ENCODE measurements at regions not wholly inside any gene's neighbourhood (a gene's known extent, or its start where the extent isn't known, plus 50 kb on each side); places are given as distances from the start of the nearest gene placed in this dataset.

DNA sequence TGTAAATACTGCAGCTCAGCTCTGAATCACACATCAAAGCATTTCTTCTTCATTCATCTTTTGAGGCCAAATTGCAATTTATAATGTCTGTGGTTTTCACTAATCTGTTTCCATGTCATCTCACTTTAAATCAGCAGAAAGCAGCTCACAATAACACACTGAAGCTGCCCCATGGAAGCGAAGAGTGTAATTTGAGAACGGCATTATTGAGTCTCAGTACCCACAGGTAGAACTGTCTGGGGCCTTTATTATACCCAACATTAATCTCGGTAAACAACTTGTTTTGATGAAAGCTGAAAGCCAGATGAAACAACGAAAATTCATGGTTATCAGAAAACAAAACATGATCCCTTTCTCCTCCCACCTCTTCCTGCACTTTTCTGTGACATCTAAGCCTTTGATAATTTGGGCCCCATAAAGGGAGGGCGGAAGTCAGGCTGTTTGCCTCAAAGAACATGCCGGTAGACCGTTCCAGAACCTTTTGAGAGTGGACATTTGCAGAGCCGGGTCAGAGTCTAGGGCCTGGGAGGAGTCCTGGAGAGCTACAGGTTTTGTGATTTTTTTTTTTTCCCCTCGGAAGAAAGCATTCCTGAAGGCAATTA lies 68.2 kb upstream of the SESN3 start:
- 76% methylated on average over 9 of the region's 9 CpGs for WGBS (ENCODE audit: insufficient coverage)
- H3K4me1 Mint-ChIP-seq: peaks cover 0 to 7% of the 10 kb centered on the region in 2 donors
- no peak overlapping the region for H3K27ac Mint-ChIP-seq
- Histone ChIP-seq H3K9me3 (ENCODE audit: control insufficient read depth, insufficient read depth, low read length) (no peaks in the 10 kb centered on the region), H3K4me3 (ENCODE audit: low read length) (no peak overlapping the region), H3K27me3 (ENCODE audit: control insufficient read depth, insufficient read depth, low read length) (no peaks in the 10 kb centered on the region), H3K36me3 (ENCODE audit: control insufficient read depth, insufficient read depth, low read length) (no peaks in the 10 kb centered on the region), H3K4me1 (ENCODE audit: control insufficient read depth, insufficient read depth, low read length) (peaks cover 8% of the 10 kb centered on the region), H3K27ac (ENCODE audit: low read length) (no peak overlapping the region)
- no peaks in the 10 kb centered on the region for H3K36me3 Mint-ChIP-seq
- intact Hi-C loops (cut with micrococcal nuclease): no loop called here
- no peak for ATAC-seq
- TF ChIP-seq CTCF (IDR thresholded peaks at IDR 0.05): no peak
- peak in 1 of 2 donors; percentile 32 for DNase-seq
- H3K9me3 Mint-ChIP-seq: no peaks in the 10 kb centered on the region
- H3K4me3 Mint-ChIP-seq: no peak overlapping the region
- H3K27me3 Mint-ChIP-seq (ENCODE audit: low read depth in 2 of 2): no peaks in the 10 kb centered on the region

DNA sequence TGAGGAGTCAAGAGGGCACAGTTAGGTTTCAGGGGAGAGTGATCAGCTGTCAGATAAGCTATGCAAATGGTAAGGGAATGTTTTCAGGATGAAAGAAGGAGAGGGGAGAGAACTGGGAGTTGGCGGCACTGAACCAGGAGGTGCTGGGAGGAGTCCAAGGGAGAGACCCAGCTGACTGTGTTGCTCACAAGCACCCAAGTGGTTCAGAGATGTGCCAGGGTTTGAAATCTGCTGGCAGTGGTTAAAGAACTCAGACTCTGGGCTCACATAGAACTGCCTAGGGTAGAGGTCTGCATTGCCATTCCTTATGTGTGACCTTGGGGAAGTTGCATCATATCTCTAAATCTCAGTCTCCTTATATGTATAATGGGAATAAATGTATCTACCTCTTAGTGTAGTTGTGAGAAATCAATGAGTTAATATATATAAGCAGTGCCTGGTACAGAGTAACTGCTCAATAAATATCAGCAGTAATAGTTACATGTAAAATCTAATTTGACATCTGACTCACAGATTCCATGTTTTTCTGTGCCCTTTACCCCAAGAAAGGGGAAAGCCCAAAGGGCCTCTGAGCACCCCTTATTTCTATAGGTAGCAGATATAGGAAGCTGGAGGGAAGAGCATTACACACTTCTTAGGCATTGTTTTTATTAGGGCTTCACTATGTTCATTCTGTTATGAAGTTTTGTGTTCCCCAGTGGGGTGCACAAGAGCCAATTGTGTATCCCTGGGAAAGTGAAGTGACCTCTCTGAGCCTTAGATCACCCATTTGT lies 66.9 kb upstream of the SESN3 start:
- H3K36me3 ChIP-seq (ENCODE audit: control insufficient read depth, insufficient read depth, low read length): no peaks in the 10 kb centered on the region
- H3K36me3 Mint-ChIP-seq: no peaks in the 10 kb centered on the region
- no peak overlapping the region for H3K4me3 ChIP-seq (ENCODE audit: low read length)
- ATAC-seq (no peak), DNase-seq (no peak)
- H3K9me3 ChIP-seq (ENCODE audit: control insufficient read depth, insufficient read depth, low read length): no peaks in the 10 kb centered on the region
- TF ChIP-seq CTCF (IDR thresholded peaks at IDR 0.05): no peak
- H3K9me3 Mint-ChIP-seq: no peaks in the 10 kb centered on the region
- no peak overlapping the region for H3K27ac Mint-ChIP-seq
- WGBS (ENCODE audit: insufficient coverage): 93% methylated on average over 1 of the region's 1 CpG
- no peaks in the 10 kb centered on the region for H3K27me3 ChIP-seq (ENCODE audit: control insufficient read depth, insufficient read depth, low read length)
- intact Hi-C loops (cut with micrococcal nuclease): no loop called here
- H3K27ac ChIP-seq (ENCODE audit: low read length): no peak overlapping the region
- peaks cover 0 to 7% of the 10 kb centered on the region in 2 donors for H3K4me1 Mint-ChIP-seq
- H3K4me1 ChIP-seq (ENCODE audit: control insufficient read depth, insufficient read depth, low read length): peaks cover 8% of the 10 kb centered on the region
- H3K4me3 Mint-ChIP-seq: no peak overlapping the region
- no peaks in the 10 kb centered on the region for H3K27me3 Mint-ChIP-seq (ENCODE audit: low read depth in 2 of 2)

DNA sequence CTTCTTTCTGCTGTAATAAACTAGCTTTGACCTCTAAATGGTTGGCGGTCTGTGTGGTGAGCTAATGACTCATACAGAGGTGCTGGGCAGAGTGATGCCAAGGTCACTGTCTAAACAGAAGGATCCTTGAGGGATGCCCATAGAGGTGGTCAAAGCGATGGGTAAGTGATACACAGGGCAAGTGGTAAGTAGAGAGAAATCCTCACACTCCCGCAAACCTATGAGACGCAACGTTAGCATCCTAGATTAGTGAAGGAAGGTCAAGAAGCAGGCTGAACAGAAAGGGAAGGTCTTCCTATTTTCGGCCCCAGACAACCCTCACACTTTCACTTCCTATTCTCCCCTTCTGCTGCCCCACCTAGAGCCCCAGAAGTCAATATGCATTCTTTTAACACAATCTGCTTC lies 65.6 kb upstream of the SESN3 start:
- Histone ChIP-seq H3K9me3 (ENCODE audit: control insufficient read depth, insufficient read depth, low read length) (no peaks in the 10 kb centered on the region), H3K27ac (ENCODE audit: low read length) (peak overlapping the region; percentile 48), H3K36me3 (ENCODE audit: control insufficient read depth, insufficient read depth, low read length) (no peaks in the 10 kb centered on the region), H3K27me3 (ENCODE audit: control insufficient read depth, insufficient read depth, low read length) (no peaks in the 10 kb centered on the region), H3K4me3 (ENCODE audit: low read length) (no peak overlapping the region), H3K4me1 (ENCODE audit: control insufficient read depth, insufficient read depth, low read length) (peaks cover 8% of the 10 kb centered on the region)
- Mint-ChIP-seq H3K27ac (no peak overlapping the region), H3K36me3 (no peaks in the 10 kb centered on the region), H3K9me3 (no peaks in the 10 kb centered on the region), H3K4me1 (peaks cover 0 to 7% of the 10 kb centered on the region in 2 donors), H3K27me3 (ENCODE audit: low read depth in 2 of 2) (peaks cover 0 to 2% of the 10 kb centered on the region in 2 donors), H3K4me3 (no peak overlapping the region)
- WGBS (ENCODE audit: insufficient coverage): 55% methylated on average over 6 of the region's 6 CpGs
- no peak for TF ChIP-seq CTCF (IDR thresholded peaks at IDR 0.05)
- DNase-seq: no peak
- ATAC-seq: peak in 1 of 3 donors; percentile 49
- intact Hi-C loops (cut with micrococcal nuclease): no loop called here
